B cell (primary cell): ENCODE measurements at regions not wholly inside any gene's neighbourhood (a gene's known extent, or its start where the extent isn't known, plus 50 kb on each side); places are given as distances from the start of the nearest gene placed in this dataset.
"Not testable (repeated sequence)": the region's sequence is repeated elsewhere in the genome, so short reads cannot be mapped to it uniquely, and the experiment has no call there.

ENCODE experiments used
- CTCF ChIP-seq: fragments of 200-600 bp; IDR thresholded peaks from one replicate; pipeline ENCODE4 v1.8.0; 2022; ENCODE audit warnings: antibody characterized with exemption, mild to moderate bottlenecking
- EZH2 ChIP-seq: IDR thresholded peaks from 2 replicates; pipeline ENCODE4 v1.6.1; 2012; ENCODE audit warnings: borderline replicate concordance, low read depth, mild to moderate bottlenecking, moderate library complexity, low read length; ENCODE audit not compliant: insufficient read depth, poor library complexity, severe bottlenecking

GRCh38 chr20:29375937-29376336, 1881.5 kb upstream of the DEFB115 start:
- TF ChIP-seq CTCF, EZH2: not testable (repeated sequence)
